ENCODE measurements at regions not wholly inside any gene's neighbourhood (a gene's known extent, or its start where the extent isn't known, plus 50 kb on each side); places are given as distances from the start of the nearest gene placed in this dataset.
"Not testable (repeated sequence)": the region's sequence is repeated elsewhere in the genome, so short reads cannot be mapped to it uniquely, and the experiment has no call there.

- DNase-seq, result no peak
These were observed 264.8 kb upstream of the IGFBP7 start for GRCh38 chr4:57374866-57375595.

GRCh38 chr4:57373991-57374390, 263.8 kb upstream of the IGFBP7 start:
- no peak for DNase-seq

- DNase-seq, result no peak
These were observed 261.5 kb upstream of the IGFBP7 start for GRCh38 chr4:57371671-57372070.

GRCh38 chr4:57370691-57371090, 260.5 kb upstream of the IGFBP7 start:
- DNase-seq, result no peak

- DNase-seq, result no peak
These were observed 259.3 kb upstream of the IGFBP7 start for GRCh38 chr4:57369446-57369845.

- DNase-seq, result no peak
These were observed 254.1 kb upstream of the IGFBP7 start for GRCh38 chr4:57364255-57364654.

GRCh38 chr4:57363346-57363745, 253.2 kb upstream of the IGFBP7 start:
- DNase-seq, result no peak

GRCh38 chr4:57360681-57361080, 250.5 kb upstream of the IGFBP7 start:
- DNase-seq, result no peak

- no peak for DNase-seq
These were observed 245.0 kb upstream of the IGFBP7 start for GRCh38 chr4:57355101-57355665.

GRCh38 chr4:57351731-57352130, 241.5 kb upstream of the IGFBP7 start:
- no peak for DNase-seq

GRCh38 chr4:57344296-57344695, 234.1 kb upstream of the IGFBP7 start:
- no peak for DNase-seq

GRCh38 chr4:57342411-57342810, 232.2 kb upstream of the IGFBP7 start:
- DNase-seq, result no peak

GRCh38 chr4:57338861-57339260, 228.7 kb upstream of the IGFBP7 start:
- DNase-seq, result not testable (repeated sequence)

GRCh38 chr4:57333684-57334083, 223.5 kb upstream of the IGFBP7 start:
- no peak for DNase-seq

- DNase-seq, result no peak
These were observed 221.8 kb upstream of the IGFBP7 start for GRCh38 chr4:57331959-57332358.

- DNase-seq, result no peak
These were observed 219.1 kb upstream of the IGFBP7 start for GRCh38 chr4:57329279-57329678.

GRCh38 chr4:57324673-57325307, 214.6 kb upstream of the IGFBP7 start:
- no peak for DNase-seq

- DNase-seq, result no peak
These were observed 210.7 kb upstream of the IGFBP7 start for GRCh38 chr4:57320849-57321248.

- DNase-seq, result no peak
These were observed 210.0 kb upstream of the IGFBP7 start for GRCh38 chr4:57320217-57320616.

GRCh38 chr4:57318703-57319102, 208.5 kb upstream of the IGFBP7 start:
- DNase-seq, result no peak

GRCh38 chr4:57314636-57315035, 204.5 kb upstream of the IGFBP7 start:
- DNase-seq, result no peak

- DNase-seq, result no peak
These were observed 202.1 kb upstream of the IGFBP7 start for GRCh38 chr4:57312296-57312695.

GRCh38 chr4:57309658-57310057, 199.5 kb upstream of the IGFBP7 start:
- DNase-seq, result no peak

GRCh38 chr4:57308301-57308700, 198.1 kb upstream of the IGFBP7 start:
- no peak for DNase-seq

Data from cortex of kidney (tissue), 1 donor.